Fibroblast of the aortic adventitia (primary cell): ENCODE measurements at regions not wholly inside any gene's neighbourhood (a gene's known extent, or its start where the extent isn't known, plus 50 kb on each side); places are given as distances from the start of the nearest gene placed in this dataset.
"Not testable (repeated sequence)": the region's sequence is repeated elsewhere in the genome, so short reads cannot be mapped to it uniquely, and the experiment has no call there.

Experiments
- DNase-seq: peaks from one replicate; pipeline ENCODE4 v3.0.0-alpha.2; 2010; ENCODE audit warnings: low read depth
- H3K4me3 ChIP-seq: 2 replicates; pipeline ENCODE4 v1.5.1; 2011; ENCODE audit warnings: low read depth, mild to moderate bottlenecking, control low read depth, low read length, moderate library complexity
- TF ChIP-seq, protein P1 (sequence below): IDR thresholded peaks from 2 replicates; pipeline ENCODE4 v1.5.1; 2011; ENCODE audit warnings: mild to moderate bottlenecking, low read length, control low read depth, inconsistent platforms; ENCODE audit not compliant: insufficient read depth

DNA sequence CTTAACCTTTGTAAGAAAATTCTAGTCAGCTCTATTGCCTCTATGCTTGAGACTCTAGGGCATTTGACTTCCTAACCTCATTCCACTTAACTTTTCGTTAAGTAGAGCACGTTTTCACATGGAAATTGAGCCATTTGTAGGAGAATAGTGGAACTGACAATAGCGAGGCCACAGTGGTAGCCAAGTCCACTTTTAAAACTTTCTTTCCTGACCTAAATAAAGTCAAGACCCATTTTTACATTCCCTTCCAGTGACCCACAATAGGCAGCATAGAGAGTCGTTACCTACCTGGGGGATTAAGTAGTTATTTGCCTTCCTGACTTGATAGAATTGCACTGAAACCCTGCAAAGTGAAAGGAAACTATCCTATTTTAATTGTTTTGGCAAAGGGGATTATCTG is 386.0 kb upstream of the NECTIN3 start:
- TF ChIP-seq, protein P1, sequence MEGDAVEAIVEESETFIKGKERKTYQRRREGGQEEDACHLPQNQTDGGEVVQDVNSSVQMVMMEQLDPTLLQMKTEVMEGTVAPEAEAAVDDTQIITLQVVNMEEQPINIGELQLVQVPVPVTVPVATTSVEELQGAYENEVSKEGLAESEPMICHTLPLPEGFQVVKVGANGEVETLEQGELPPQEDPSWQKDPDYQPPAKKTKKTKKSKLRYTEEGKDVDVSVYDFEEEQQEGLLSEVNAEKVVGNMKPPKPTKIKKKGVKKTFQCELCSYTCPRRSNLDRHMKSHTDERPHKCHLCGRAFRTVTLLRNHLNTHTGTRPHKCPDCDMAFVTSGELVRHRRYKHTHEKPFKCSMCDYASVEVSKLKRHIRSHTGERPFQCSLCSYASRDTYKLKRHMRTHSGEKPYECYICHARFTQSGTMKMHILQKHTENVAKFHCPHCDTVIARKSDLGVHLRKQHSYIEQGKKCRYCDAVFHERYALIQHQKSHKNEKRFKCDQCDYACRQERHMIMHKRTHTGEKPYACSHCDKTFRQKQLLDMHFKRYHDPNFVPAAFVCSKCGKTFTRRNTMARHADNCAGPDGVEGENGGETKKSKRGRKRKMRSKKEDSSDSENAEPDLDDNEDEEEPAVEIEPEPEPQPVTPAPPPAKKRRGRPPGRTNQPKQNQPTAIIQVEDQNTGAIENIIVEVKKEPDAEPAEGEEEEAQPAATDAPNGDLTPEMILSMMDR, result no peak
- DNase-seq, result no peak
- H3K4me3 ChIP-seq, result no peak overlapping the region

DNA sequence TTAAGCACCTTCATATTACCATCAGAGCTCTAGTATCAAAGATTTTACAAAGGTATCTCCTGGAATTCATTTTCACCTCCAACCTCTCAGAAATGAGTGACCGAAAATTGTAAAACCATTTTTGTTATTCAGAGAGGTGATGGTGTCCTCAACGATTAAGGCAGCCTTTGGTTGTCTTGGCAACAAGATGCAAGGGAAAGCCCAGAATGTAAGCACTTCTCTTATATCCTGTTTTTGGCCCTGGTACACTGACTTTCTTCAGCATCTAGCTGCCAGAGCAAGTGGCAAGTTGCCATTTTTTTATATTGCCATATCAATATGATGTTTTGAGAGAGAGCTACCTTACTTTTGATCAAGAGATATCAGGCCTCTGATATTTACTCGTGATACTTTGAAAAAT is 384.9 kb upstream of the NECTIN3 start:
- DNase-seq, result peak; percentile 14
- H3K4me3 ChIP-seq, result no peak overlapping the region
- TF ChIP-seq, protein P1, result no peak

DNA sequence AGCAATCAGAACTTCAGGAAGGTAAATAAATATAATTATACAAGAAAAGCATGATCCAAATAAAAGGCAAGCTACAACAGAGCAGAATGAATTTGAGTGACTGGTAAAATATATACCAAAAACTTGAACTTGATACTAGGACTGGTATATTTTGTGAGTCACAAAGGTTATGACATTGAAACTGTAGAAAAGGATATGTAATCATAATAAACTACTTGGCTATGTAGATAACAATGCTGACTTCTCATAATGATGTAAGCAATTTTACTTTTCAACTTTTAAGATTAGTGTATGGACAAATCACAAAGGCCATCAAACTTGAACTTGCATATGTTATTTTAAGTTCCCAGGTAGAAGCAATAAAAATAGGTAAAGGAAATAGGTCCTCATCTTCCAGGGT is 384.5 kb upstream of the NECTIN3 start:
- H3K4me3 ChIP-seq, result no peak overlapping the region
- DNase-seq, result peak; percentile 19
- TF ChIP-seq, protein P1, result no peak

DNA sequence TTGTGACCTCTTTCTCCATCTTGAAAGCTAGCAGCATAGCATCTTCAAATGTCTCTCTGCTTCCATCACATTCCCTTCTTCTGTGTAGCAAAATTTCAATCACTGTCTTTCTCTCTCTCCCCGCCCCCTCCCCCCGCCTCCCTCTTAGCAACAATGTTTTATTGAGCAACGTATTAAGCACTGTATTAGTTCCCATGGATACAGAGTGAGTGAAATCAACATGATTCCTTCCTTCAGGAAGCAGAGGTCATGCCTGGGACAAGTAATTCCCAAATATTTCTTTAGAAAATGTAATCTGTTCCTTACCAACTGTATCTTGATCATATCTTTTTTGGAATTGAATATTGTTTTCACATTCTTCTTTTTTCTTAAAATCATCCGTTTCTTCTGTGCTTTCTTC is 373.7 kb upstream of the NECTIN3 start:
- peak; percentile 48 for DNase-seq
- TF ChIP-seq, protein P1, result no peak

DNA sequence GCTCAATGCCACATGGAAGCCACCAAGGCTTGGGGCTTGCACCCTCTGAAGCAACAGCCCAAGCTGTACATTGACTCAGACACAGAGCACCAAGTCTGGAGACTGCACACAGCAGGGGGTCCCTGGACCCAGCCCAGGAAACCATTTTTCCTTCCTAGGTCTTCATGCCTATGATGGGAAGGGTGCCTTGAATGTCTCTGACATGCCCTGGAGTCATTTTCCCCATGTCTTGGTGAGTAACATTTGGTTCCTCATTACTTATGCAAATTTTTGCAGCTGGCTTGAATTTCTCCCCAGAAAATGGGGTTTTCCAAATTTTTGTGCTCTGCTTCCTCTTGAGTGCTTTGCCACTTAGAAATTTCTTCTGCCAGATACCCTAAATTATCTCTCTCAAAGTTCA is 367.3 kb upstream of the NECTIN3 start:
- not testable (repeated sequence) for H3K4me3 ChIP-seq, DNase-seq

More for the DNA sequence above, 373.7 kb upstream of the NECTIN3 start:
- no peak overlapping the region for H3K4me3 ChIP-seq

DNA sequence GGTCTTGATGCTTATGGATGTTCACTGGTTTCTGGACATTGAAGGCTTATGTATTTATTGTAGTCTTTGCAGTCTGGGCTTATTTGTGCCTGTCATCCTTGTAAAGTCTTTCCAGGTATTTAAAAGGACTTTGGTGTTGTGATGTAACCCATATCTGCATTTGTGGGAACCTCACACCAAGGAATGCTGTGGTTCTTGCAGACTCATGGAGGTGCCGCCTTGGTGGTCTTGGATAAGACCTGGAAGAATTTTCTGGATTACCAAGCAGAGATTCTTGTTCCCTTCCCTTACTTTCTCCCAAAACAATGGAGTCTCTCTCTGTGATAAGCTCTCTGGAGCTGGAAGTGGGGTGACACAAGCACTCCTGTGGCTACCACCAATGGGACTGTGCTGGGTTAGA is 363.5 kb upstream of the NECTIN3 start:
- TF ChIP-seq, protein P1, result no peak
- H3K4me3 ChIP-seq, result no peak overlapping the region
- DNase-seq, result no peak

DNA sequence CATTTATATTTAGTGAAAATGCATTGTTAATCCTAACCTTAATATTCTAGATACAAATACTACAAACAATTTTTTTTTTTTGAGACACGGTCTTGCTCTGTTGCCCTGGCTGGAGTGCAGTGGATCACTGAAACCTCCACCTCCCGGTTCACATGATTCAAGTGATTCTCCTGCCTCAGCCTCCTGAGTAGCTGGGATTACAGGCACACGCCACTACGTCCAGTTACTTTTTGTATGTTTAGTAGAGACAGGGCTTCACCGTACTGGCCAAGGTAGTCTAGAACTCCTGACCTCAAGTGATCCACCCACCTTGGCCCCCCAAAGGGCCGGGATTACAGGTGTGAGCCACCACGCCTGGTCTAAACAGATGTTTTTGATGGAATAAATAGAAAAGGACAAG is 361.5 kb upstream of the NECTIN3 start:
- TF ChIP-seq, protein P1, result no peak
- no peak overlapping the region for H3K4me3 ChIP-seq
- DNase-seq, result no peak
